HepG2 (cell line): ENCODE measurements at regions not wholly inside any gene's neighbourhood (a gene's known extent, or its start where the extent isn't known, plus 50 kb on each side); places are given as distances from the start of the nearest gene placed in this dataset.

Experiments used
- ATAC-seq: fragments of 200-7000 bp; cut with Tn5 transposase; 3 replicates; pipeline ENCODE4 v1.9.1; 2020; ENCODE audit warnings: mild to moderate bottlenecking, moderate library complexity
- BruUV-seq: library from RNA; stranded (reverse); fragments of 400-500 nt; replicated peaks from 2 replicates; lab custom pipeline; 2021; lab: Mats Ljungman, UMichigan
- CTCF ChIA-PET: fragments of 300-600 bp; formaldehyde crosslinking; extraction: SDS; loops from one replicate; lab custom pipeline; 2021; ENCODE audit warnings: low total read pairs, inconsistent platforms, low intra/inter-chr PET ratio; lab: Yijun Ruan, JAX
- POLR2A ChIA-PET: fragments of 350-600 bp; sonication (Branson Sonifier 250); formaldehyde crosslinking; loops from one replicate; lab custom pipeline; 2020; ENCODE audit warnings: antibody characterized with exemption, inconsistent platforms; lab: Yijun Ruan, JAX
- DNase-seq: peaks from one replicate; pipeline ENCODE4 v3.0.0-alpha.2; 2015; ENCODE audit warnings: low spot score
- FAIRE-seq: peaks from 3 replicates; lab custom pipeline; 2011; peaks lifted over from hg19 to GRCh38; lab: Jason Lieb, UNC
- H2AFZ ChIP-seq: one replicate; pipeline ENCODE4 v1.6.1; 2011; ENCODE audit warnings: low read length, inconsistent platforms
- H3K27ac ChIP-seq: fragments of 300-600 bp; 3 replicates; pipeline ENCODE4 v1.8.0; 2011; ENCODE audit warnings: mixed run types, mild to moderate bottlenecking, mixed read lengths, low read length, inconsistent platforms; ENCODE audit not compliant: insufficient read depth; ENCODE audit errors: extremely low read length
- H3K27me3 ChIP-seq, 2 experiments: fragments of 200-600 bp in 1 of 2; 2 replicates in 1 of 2; 3 replicates in 1 of 2; pipeline versions ENCODE4 v1.6.0 to v1.8.0; 2011; ENCODE audit warnings: low read length in 2 of 2, mild to moderate bottlenecking in 2 of 2, moderate library complexity in 2 of 2, inconsistent platforms in 1 of 2; ENCODE audit not compliant: insufficient read depth in 2 of 2, control insufficient read depth in 1 of 2
- H3K36me3 ChIP-seq, 2 experiments: fragments of 200-600 bp in 1 of 2; replicated peaks in 1 of 2; 2 replicates in 1 of 2; 3 replicates in 1 of 2; pipeline versions ENCODE4 v1.5.1 to v1.8.0; 2011; ENCODE audit warnings: low read length in 2 of 2, inconsistent platforms in 1 of 2; ENCODE audit not compliant: insufficient read depth in 2 of 2, control insufficient read depth in 1 of 2
- H3K4me1 ChIP-seq: 2 replicates; pipeline ENCODE4 v1.5.1; 2012; ENCODE audit warnings: low read length, inconsistent platforms; ENCODE audit not compliant: insufficient read depth
- H3K4me2 ChIP-seq: 2 replicates; pipeline ENCODE4 v1.6.0; 2011; ENCODE audit warnings: low read depth, low read length, inconsistent platforms
- H3K4me3 ChIP-seq, 3 experiments: fragments of 200-600 bp in 1 of 3; sonication (generic), shearing (Covaris generic) in 1 of 3; replicated peaks in 1 of 3; 2 replicates each; pipeline ENCODE4 v1.5.1; 2011 to 2016; ENCODE audit warnings: low read length in 3 of 3, inconsistent platforms in 2 of 3, low read depth in 2 of 3, mild to moderate bottlenecking in 2 of 3, control low read depth in 1 of 3, mixed read lengths in 1 of 3; ENCODE audit not compliant: insufficient read depth in 1 of 3
- H3K79me2 ChIP-seq: one replicate; pipeline ENCODE4 v1.6.1; 2011; ENCODE audit warnings: low read length, inconsistent platforms; ENCODE audit not compliant: insufficient read depth
- H3K9ac ChIP-seq: 2 replicates; pipeline ENCODE4 v1.6.0; 2011; ENCODE audit warnings: mild to moderate bottlenecking, low read depth, low read length, inconsistent platforms; ENCODE audit not compliant: insufficient read depth
- H3K9me3 ChIP-seq: 2 replicates; pipeline ENCODE4 v1.5.1; 2012; ENCODE audit warnings: mild to moderate bottlenecking, low read length
- H4K20me1 ChIP-seq: 2 replicates; pipeline ENCODE4 v1.6.0; 2011; ENCODE audit warnings: inconsistent platforms, mild to moderate bottlenecking, low read length, moderate library complexity; ENCODE audit not compliant: insufficient read depth
- BRD4 ChIP-seq: sonication (generic); formaldehyde crosslinking; IDR thresholded peaks from 2 replicates; pipeline ENCODE4 v1.4.0; 2020; ENCODE audit warnings: missing genetic modification reagents
- DNMT1 ChIP-seq: sonication (generic); formaldehyde crosslinking; IDR thresholded peaks from 2 replicates; pipeline ENCODE4 v1.5.1; 2020; ENCODE audit warnings: mild to moderate bottlenecking, missing genetic modification reagents
- EP300 ChIP-seq, 3 experiments: sonication (generic) in 1 of 3; formaldehyde crosslinking in 1 of 3; IDR thresholded peaks; 2 replicates each; pipeline versions ENCODE4 v1.5.1 to v1.6.1; 2011 to 2020; ENCODE audit warnings: low read depth in 2 of 3, low read length in 2 of 3, borderline replicate concordance in 1 of 3, improper control_type of control experiment in 1 of 3, mild to moderate bottlenecking in 1 of 3, missing genetic modification reagents in 1 of 3, moderate library complexity in 1 of 3
- GMEB2 ChIP-seq: IDR thresholded peaks from 2 replicates; pipeline ENCODE4 v1.6.1; 2016; ENCODE audit warnings: missing biosample characterization, missing genetic modification reagents, low read depth
- HMGXB3 ChIP-seq: sonication (generic); formaldehyde crosslinking; IDR thresholded peaks from 2 replicates; pipeline ENCODE4 v1.4.0; 2020; ENCODE audit warnings: missing genetic modification reagents, borderline replicate concordance
- HOMEZ ChIP-seq: IDR thresholded peaks from 2 replicates; pipeline ENCODE4 v1.6.1; 2016; ENCODE audit warnings: low read depth
- KLF15 ChIP-seq: sonication (generic); formaldehyde crosslinking; IDR thresholded peaks from 2 replicates; pipeline ENCODE4 v1.8.1; 2023; ENCODE audit warnings: borderline replicate concordance, mild to moderate bottlenecking, inconsistent platforms, missing genetic modification reagents, mixed read lengths
- MBD4 ChIP-seq: IDR thresholded peaks from 2 replicates; pipeline ENCODE4 v1.6.1; 2012; ENCODE audit warnings: low read length, inconsistent platforms, borderline replicate concordance
- MTF1 ChIP-seq: sonication (generic); formaldehyde crosslinking; IDR thresholded peaks from 2 replicates; pipeline ENCODE4 v1.5.0; 2020; ENCODE audit warnings: missing genetic modification reagents
- MXI1 ChIP-seq: IDR thresholded peaks from 3 replicates; pipeline ENCODE4 v1.6.1; 2012; ENCODE audit warnings: low read depth, low read length, inconsistent platforms, borderline replicate concordance
- NAIF1 ChIP-seq: sonication (generic); formaldehyde crosslinking; IDR thresholded peaks from 2 replicates; pipeline ENCODE4 v1.5.0; 2020; ENCODE audit warnings: mild to moderate bottlenecking, missing genetic modification reagents, borderline replicate concordance
- NFE2L2 ChIP-seq: fragments of 150-350 bp; IDR thresholded peaks from 2 replicates; pipeline ENCODE4 v1.6.1; 2014; ENCODE audit warnings: low read length
- SALL1 ChIP-seq: sonication (generic); formaldehyde crosslinking; IDR thresholded peaks from 2 replicates; pipeline ENCODE4 v1.8.0; 2022; ENCODE audit warnings: mild to moderate bottlenecking, missing genetic modification reagents
- ZNF207 ChIP-seq: fragments of 450-650 bp; IDR thresholded peaks from 2 replicates; pipeline ENCODE4 v1.6.1; 2016; ENCODE audit warnings: antibody characterized with exemption, borderline replicate concordance
- ZNF562 ChIP-seq: sonication (generic); formaldehyde crosslinking; IDR thresholded peaks from 2 replicates; pipeline ENCODE4 v1.8.0; 2022; ENCODE audit warnings: missing genetic modification reagents, borderline replicate concordance
- ZNF605 ChIP-seq: sonication (generic); formaldehyde crosslinking; IDR thresholded peaks from 2 replicates; pipeline ENCODE4 v1.8.0; 2022; ENCODE audit warnings: mild to moderate bottlenecking, missing genetic modification reagents
- ZNF776 ChIP-seq: sonication (generic); formaldehyde crosslinking; IDR thresholded peaks from 2 replicates; pipeline ENCODE4 v1.4.0; 2020; ENCODE audit warnings: mild to moderate bottlenecking, missing genetic modification reagents
- ZNF790 ChIP-seq: sonication (generic); formaldehyde crosslinking; IDR thresholded peaks from 2 replicates; pipeline ENCODE4 v1.8.0; 2022; ENCODE audit warnings: missing genetic modification reagents, mild to moderate bottlenecking, borderline replicate concordance
- ZNF891 ChIP-seq: sonication (generic); formaldehyde crosslinking; IDR thresholded peaks from 2 replicates; pipeline ENCODE4 v1.5.0; 2020; ENCODE audit warnings: mild to moderate bottlenecking, missing genetic modification reagents
- in situ Hi-C: cut with HindIII; loops from 2 replicates; pipeline ENCODE4 v1.10.0; 2017; ENCODE audit warnings: low pct_unique_long_range_greater_than_20kb; ENCODE audit not compliant: extremely low pct_ligation_motif_present
- intact Hi-C: fragments of 100-400 bp; cut with micrococcal nuclease; formaldehyde crosslinking; loops from one replicate; pipeline ENCODE4 v1.10.0; 2022; ENCODE audit not compliant: unreplicated experiment

- TF ChIP-seq ZNF605 (CRISPR knock-in tag) (no peak), ZNF891 (CRISPR knock-in tag) (no peak), DNMT1 (CRISPR knock-in tag) (no peak), ZNF776 (CRISPR knock-in tag) (no peak), BRD4 (CRISPR knock-in tag) (no peak), NAIF1 (CRISPR knock-in tag) (no peak), ZNF562 (CRISPR knock-in tag) (no peak), KLF15 (CRISPR knock-in tag) (no peak), ZNF207 (no peak), NFE2L2 (no peak)
- TF ChIP-seq, all 625 proteins: peak for 0
Observed at GRCh38 chr3:96213393-96213792, 601.0 kb upstream of the EPHA6 start (continued).

- ChIA-PET CTCF (no interaction called here), POLR2A (no interaction called here)
- H2AFZ ChIP-seq = no peak overlapping the region
- in situ Hi-C loops = no loop called here
- no peaks in the 10 kb centered on the region for H3K27me3 ChIP-seq
- FAIRE-seq (no peak), ATAC-seq (no peak), DNase-seq (no peak)
- no peak overlapping the region for H3K27ac ChIP-seq
- no peaks in the 10 kb centered on the region for H4K20me1 ChIP-seq
- no peaks in the 10 kb centered on the region for H3K36me3 ChIP-seq
- no peak overlapping the region for H3K4me2 ChIP-seq
- no peaks in the 10 kb centered on the region for H3K4me1 ChIP-seq
- no peaks in the 10 kb centered on the region for H3K79me2 ChIP-seq
- H3K9me3 ChIP-seq = no peaks in the 10 kb centered on the region
- no peak overlapping the region for H3K9ac ChIP-seq
- intact Hi-C loops = no loop called here
- H3K4me3 ChIP-seq = no peak overlapping the region
- no TSS peak for BruUV-seq
- no peak for TF ChIP-seq HOMEZ (CRISPR knock-in tag)
- TF ChIP-seq GMEB2 (CRISPR knock-in tag) = no peak
- no peak for TF ChIP-seq EP300 (IDR thresholded peaks at IDR 0.05; ENCODE audit: low read depth in 2 of 2, low read length in 2 of 2)
- no peak for TF ChIP-seq EP300 (CRISPR knock-in tag; IDR thresholded peaks at IDR 0.05; ENCODE audit: borderline replicate concordance)
- no peak for TF ChIP-seq SALL1 (CRISPR knock-in tag)
- no peak for TF ChIP-seq ZNF790 (CRISPR knock-in tag)
- no peak for TF ChIP-seq MBD4
- no peak for TF ChIP-seq HMGXB3 (CRISPR knock-in tag)
- TF ChIP-seq MXI1 = no peak
- no peak for TF ChIP-seq MTF1 (CRISPR knock-in tag)
Observed at GRCh38 chr3:96214941-96215340, 599.5 kb upstream of the EPHA6 start.
